GM21723 (cell line): ENCODE measurements at regions not wholly inside any gene's neighbourhood (a gene's known extent, or its start where the extent isn't known, plus 50 kb on each side); places are given as distances from the start of the nearest gene placed in this dataset.
"Not testable (repeated sequence)": the region's sequence is repeated elsewhere in the genome, so short reads cannot be mapped to it uniquely, and the experiment has no call there.

Source experiments
- ATAC-seq: cut with Tn5 transposase; IDR thresholded peaks from one replicate; pipeline ENCODE4 v1.9.1; 2021; ENCODE audit warnings: mild to moderate bottlenecking, moderate library complexity; ENCODE audit not compliant: unreplicated experiment

DNA sequence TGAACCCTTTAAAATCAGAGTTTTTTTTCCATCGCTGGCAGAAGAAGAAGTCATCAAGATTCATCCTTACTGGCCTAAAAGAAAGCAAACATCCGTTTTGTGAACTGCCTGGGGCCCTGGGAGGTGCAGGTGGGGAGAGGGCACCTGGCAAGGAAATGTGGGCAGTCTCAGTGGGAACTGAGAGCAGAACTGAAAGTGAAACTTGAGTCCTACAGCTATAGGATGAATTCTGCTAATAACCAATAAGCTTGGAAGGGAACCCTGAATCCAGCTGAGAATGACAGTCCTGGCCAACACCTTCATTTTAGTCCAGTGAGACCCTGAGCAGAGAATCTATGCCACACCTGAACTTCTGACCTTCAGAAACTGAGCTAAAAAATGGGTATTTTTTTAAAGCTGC is 130.1 kb upstream of the ASCC3 start:
- ATAC-seq, result peak; percentile 99

- ATAC-seq, result no peak
These were observed 132.6 kb upstream of the ASCC3 start for GRCh38 chr6:101013612-101014195.

DNA sequence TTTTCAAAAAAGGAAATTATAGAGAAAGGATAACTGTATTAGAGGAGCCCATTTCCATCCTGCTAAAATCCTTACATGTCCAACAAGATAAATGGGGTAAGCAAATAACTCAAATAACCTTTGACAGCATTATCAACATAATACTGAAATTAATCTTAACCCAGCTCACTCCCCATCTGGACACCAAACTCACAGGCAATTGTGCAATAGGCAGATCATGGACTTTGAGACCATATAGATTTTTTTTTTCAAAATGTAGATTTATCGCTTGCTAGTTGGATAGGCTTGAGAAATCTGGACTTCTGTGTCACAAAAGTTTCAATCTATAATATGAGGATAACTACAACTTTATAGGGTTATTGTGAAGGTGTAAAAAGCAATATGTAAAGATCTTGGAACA is 134.4 kb upstream of the ASCC3 start:
- no peak for ATAC-seq

DNA sequence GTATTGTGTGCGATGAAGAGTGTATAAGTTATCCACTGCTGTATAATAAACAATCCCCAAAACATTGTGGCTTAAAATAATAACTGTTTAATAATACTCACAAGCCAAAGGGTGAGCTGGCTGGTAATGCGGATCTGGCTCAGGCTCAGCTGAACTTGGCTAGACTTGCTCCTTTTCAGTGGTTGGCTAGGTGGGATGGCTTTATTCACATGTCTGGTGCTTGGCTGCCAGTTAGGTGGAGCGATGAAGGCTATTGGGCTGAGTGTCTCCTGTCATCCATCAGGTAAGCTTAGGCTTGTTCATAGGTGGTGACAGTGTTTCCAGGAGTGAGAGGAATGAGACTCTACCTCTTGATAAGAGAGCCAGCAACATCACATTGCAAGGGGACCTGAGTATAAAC is 135.0 kb upstream of the ASCC3 start:
- no peak for ATAC-seq

DNA sequence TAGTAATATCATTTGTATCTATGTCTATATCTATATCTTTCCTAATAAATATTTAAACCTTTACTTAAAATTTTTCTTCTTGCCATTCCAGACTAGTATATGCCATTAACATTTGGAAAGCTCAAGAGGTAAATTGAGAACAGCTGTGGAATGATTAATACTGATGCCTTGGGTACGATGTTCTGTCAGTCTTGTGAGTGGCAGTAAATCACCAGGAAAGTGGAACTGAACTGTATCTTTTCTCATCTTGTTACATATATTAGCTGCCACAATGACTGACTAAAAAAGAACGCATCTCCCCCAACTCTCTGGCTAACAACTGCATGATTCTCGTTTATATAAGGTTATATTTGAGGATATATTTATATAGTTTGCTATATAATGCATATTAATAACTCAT is 137.0 kb upstream of the ASCC3 start:
- ATAC-seq, result no peak

DNA sequence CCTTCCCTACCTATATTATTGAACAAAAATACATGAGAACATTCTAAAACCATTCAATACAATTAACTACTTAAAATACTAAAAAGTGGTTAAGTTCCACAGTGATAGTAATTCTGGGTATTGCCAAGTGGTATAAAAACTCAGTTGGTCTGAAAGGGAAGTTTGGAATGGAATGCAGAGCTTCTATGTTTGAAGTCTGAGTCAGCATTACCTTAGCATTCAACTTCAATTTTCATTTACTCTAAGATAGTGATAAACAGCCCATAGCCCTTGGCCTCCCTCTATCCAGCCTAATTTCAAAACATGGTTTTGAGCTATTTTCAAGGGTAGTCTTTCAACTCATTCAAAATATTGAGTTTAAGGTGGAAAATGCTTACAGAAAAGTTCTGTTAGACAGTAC is 140.4 kb upstream of the ASCC3 start:
- no peak for ATAC-seq

- ATAC-seq, result no peak
These were observed 161.8 kb upstream of the ASCC3 start for GRCh38 chr6:101042966-101043365.

DNA sequence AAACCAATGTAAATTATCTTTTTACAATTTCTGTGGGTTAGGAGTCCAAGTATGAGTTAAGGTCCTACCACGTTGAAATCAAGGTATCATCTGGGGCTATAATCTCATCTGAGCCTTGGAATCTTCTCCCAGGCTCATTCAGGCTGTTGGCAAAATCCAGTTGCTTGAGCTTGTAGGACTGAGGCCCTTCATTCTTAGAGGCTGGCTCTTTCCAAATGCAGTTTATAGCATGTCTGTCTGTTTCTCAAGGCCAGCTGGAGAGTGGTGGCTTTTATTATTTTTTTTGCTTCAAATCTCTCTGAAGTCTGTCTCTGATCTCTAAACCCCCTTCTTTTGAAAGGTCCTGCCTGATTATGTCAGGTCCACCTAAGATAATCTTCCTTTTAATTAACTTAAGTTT is 177.2 kb upstream of the ASCC3 start:
- ATAC-seq, result no peak

DNA sequence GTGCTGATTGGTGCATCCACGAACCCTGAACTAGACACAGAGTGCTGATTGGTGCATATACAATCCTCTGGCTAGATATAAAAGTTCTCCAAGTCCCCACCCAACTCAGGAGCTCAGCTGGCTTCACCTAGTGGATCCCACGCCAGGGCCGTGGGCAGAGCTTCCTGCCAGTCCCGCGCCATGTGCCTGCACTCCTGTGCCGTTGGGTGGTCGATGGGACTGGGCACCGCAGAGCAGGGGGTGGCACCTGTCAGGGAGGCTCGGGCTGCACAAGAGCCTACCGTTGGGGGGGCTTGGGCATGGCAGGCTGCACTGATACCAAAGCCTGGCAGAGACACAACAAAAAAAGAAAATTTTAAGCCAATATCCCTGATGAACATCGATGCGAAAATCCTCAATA is 185.4 kb upstream of the ASCC3 start:
- no peak for ATAC-seq

DNA sequence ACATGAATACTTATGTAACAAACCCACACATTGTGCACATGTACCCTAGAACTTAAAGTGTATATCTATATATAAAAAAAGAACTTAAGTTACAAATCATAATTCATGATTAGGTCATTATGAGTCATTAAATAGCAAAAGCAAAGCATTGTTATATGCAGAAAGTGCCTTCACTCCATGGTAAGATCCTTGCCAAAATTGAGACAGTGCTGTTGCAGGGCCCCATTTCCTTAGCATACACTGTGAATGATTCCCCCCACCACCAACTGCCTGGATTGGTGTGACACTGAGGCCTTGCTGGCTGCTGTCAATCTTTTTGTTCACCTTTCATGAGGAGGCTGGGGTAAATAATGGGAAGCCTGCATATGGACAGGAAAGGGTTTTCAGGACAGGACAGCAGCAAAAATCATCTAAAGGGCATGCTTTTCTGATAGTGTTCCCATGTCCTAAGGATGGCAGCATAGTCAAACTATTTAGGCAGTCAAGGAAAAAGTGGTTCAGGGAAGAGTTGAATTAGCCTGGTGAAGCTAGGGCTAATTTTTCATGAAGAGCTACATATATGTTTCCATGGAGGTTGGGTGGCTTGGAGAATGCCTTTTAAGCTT is 188.2 kb upstream of the ASCC3 start:
- ATAC-seq, result no peak

GRCh38 chr6:101070044-101070608 is 189.0 kb upstream of the ASCC3 start:
- ATAC-seq, result no peak

DNA sequence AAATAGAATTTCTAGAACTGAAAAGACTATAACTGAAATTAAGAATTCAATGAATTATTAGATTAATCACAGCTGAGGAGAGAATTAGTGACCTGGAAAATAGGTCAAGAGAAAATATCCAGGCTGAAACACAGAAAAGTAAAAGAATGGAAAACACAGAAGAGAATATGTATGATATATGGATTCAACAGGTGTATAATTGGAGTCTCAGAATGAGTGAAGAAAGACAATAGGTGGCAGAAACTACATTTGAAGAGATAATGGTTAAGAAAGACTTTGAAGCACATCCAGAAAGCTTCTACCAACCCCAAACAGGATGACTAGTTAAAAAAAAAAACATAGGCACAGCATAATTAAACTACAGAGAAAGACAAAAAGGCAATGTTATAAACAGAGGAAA is 196.2 kb upstream of the ASCC3 start:
- ATAC-seq, result no peak

DNA sequence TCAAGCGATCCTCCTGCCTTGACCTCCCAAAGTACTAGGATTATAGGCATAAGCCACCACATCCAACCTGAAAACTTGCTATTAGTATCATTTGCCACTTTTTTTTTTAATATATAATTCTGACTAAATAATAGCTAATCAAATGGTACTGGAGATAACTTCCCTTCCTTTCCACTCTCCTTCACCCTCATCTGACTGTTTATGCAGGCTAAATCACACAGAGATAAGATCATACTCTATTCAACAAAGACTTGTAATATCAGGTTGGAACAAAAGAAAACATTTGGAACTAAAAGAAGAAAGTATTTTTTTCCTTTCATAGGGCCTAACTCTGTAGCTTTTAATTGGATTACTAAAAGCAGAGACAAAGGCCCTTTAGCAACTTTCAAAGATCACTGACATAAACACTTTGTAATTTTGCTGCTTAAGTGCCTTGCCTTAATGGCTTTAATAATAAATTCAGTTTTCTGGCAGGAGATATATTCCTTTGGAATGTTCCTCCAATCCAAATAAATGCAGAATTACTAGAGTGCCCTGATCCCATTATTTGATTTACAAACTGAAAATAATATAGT is 198.7 kb upstream of the ASCC3 start:
- no peak for ATAC-seq

- no peak for ATAC-seq
These were observed 199.5 kb upstream of the ASCC3 start for GRCh38 chr6:101080597-101080996.

GRCh38 chr6:101083533-101084175 is 202.5 kb upstream of the ASCC3 start:
- no peak for ATAC-seq

DNA sequence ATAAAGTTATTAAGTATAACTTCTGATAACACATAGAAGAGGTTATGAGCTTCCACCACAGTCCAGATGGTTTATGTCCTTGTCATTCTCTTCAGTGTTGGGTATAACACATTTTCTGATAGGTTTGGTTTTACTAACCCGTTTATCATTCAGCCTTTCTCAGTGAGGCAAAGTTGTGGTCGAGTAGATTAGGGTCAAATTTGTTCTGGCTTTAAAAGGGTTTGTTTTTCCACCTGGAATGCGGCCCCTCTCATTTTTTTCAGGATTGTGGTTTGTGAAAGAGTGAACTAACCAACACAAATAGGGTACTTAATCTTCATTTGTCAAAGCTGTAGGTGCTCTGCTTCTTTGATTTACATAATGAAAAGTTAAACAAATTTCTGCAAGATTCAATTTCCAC is 204.2 kb upstream of the ASCC3 start:
- no peak for ATAC-seq

GRCh38 chr6:101086473-101086872 is 205.3 kb upstream of the ASCC3 start:
- no peak for ATAC-seq

DNA sequence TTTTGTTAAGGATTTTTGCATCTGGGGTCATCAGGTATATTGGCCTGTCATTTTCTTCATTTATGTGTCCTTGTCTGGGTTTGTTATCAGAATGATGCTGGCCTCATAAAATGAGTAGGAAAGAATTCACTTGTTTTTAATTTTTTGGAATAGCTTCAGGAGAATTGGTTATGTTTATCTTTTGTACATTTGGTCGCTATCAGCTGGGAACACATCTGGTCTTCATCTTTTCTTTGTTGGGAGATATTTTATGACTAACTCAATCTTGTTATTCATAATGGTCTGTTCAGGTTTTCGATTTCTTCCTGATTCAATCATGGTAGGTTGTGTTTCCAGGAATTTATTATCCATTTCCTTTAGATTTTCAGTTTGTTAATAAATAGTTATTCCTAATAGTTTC is 207.5 kb upstream of the ASCC3 start:
- no peak for ATAC-seq

GRCh38 chr6:101089640-101090039 is 208.5 kb upstream of the ASCC3 start:
- ATAC-seq, result no peak

DNA sequence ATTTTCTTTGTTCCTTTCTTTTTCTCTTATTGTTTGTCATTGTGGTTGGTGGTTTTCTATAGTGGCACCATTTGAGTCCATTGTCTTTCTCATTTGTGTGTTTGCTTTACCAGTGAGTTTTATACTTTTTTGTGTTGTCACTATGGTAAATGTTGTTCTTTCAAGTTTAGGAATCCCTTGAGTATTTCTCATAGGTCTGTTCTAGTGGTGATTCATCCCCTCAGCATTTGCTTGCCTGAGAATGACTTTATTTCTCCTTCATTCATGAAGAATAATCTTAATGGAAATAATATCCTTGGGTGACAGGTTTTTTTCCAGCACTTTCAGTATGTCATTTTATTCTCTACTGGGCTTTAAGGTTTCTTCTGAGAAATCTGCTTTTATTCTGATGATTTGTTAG is 209.2 kb upstream of the ASCC3 start:
- no peak for ATAC-seq

DNA sequence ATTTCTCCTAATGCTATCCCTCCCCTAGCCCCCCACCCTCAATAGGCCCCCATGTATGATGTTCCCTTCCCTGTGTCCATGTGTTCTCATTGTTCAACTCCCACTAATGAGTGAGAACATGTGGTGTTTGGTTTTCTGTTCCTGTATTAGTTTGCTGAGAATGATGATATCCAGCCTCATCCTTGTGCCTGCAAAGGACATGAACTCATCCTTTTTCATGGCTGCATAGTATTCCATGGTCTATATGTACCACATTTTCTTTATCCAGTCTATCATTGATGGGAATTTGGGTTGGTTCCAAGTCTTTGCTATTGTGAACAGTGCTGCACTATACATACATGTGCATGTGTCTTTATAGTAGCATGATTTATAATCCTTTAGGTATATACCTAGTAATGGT is 217.5 kb upstream of the ASCC3 start:
- not testable (repeated sequence) for ATAC-seq

DNA sequence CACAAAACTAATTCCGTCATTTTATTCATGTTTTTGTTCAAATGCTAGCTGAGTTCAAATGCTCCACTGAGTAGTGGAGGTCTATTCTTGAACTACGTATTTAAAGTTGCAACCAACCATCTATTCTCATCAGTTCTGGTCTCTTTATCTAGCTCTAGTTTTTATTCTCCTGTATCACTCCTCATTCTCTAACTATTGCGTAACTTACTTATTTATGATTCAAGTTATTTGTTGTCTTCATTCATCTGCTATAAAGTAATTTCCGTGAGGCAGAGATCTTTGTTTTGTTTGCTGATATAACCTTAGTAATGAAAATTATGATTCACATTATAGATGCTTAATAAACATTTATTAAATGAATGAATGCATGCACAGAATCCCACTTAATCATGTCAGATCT is 221.6 kb upstream of the ASCC3 start:
- ATAC-seq, result no peak
